ENCODE measurements at regions not wholly inside any gene's neighbourhood (a gene's known extent, or its start where the extent isn't known, plus 50 kb on each side); places are given as distances from the start of the nearest gene placed in this dataset.

- TF ChIP-seq CTCF (IDR thresholded peaks at IDR 0.05) = peak in 2 of 7 experiments; percentile 14 to 23
- TF ChIP-seq POLR2A (IDR thresholded peaks at IDR 0.05) = no peak
These were observed 86.3 kb upstream of the PROKR2 start for GRCh38 chr20:5402903-5403531.
